ENCODE measurements at regions not wholly inside any gene's neighbourhood (a gene's known extent, or its start where the extent isn't known, plus 50 kb on each side); places are given as distances from the start of the nearest gene placed in this dataset.

- Mint-ChIP-seq H3K36me3 (ENCODE audit: insufficient read depth) (no peaks in the 10 kb centered on the region), H3K4me3 (no peak overlapping the region)
- no peak for DNase-seq (ENCODE audit: low spot score in 2 of 2)
Observed at GRCh38 chr9:105854026-105854782, 159.9 kb downstream of the TMEM38B start.

GRCh38 chr9:105854783-105855724 lies 160.7 kb downstream of the TMEM38B start:
- peaks cover 20% of the 10 kb centered on the region for H3K9me3 Mint-ChIP-seq
- ATAC-seq (replicated peaks; ENCODE audit: extremely low read depth, poor library complexity, severe bottlenecking) = no peak
- no peak overlapping the region for H3K27ac Mint-ChIP-seq (ENCODE audit: low read depth)
- H3K36me3 Mint-ChIP-seq (ENCODE audit: insufficient read depth) = no peaks in the 10 kb centered on the region
- H3K4me3 Mint-ChIP-seq = no peak overlapping the region
- H3K4me1 Mint-ChIP-seq = peaks cover 12% of the 10 kb centered on the region
- DNase-seq (ENCODE audit: low spot score in 2 of 2) = no peak
- H3K27me3 Mint-ChIP-seq = peaks cover 27% of the 10 kb centered on the region

More at GRCh38 chr9:105854026-105854782, 159.9 kb downstream of the TMEM38B start:
- peaks cover 19% of the 10 kb centered on the region for H3K27me3 Mint-ChIP-seq
- H3K4me1 Mint-ChIP-seq = peaks cover 5% of the 10 kb centered on the region
- peaks cover 12% of the 10 kb centered on the region for H3K9me3 Mint-ChIP-seq
- no peak for ATAC-seq (replicated peaks; ENCODE audit: extremely low read depth, poor library complexity, severe bottlenecking)
- H3K27ac Mint-ChIP-seq (ENCODE audit: low read depth) = no peak overlapping the region

- peaks cover 29% of the 10 kb centered on the region for H3K27me3 Mint-ChIP-seq
- peaks cover 12% of the 10 kb centered on the region for H3K4me1 Mint-ChIP-seq
- no peak overlapping the region for H3K27ac Mint-ChIP-seq (ENCODE audit: low read depth)
- peaks cover under 1% of the 10 kb centered on the region for H3K36me3 Mint-ChIP-seq (ENCODE audit: insufficient read depth)
- DNase-seq (ENCODE audit: low spot score in 2 of 2) (no peak), ATAC-seq (replicated peaks; ENCODE audit: extremely low read depth, poor library complexity, severe bottlenecking) (no peak)
- H3K4me3 Mint-ChIP-seq = no peak overlapping the region
- peaks cover 20% of the 10 kb centered on the region for H3K9me3 Mint-ChIP-seq
Observed at GRCh38 chr9:105855987-105856386, 161.6 kb downstream of the TMEM38B start.

GRCh38 chr9:105858006-105858690 lies 163.8 kb downstream of the TMEM38B start:
- H3K4me1 Mint-ChIP-seq = peaks cover 12% of the 10 kb centered on the region
- DNase-seq (ENCODE audit: low spot score in 2 of 2) = no peak
- no peak overlapping the region for H3K4me3 Mint-ChIP-seq
- peaks cover 29% of the 10 kb centered on the region for H3K27me3 Mint-ChIP-seq
- no peak overlapping the region for H3K27ac Mint-ChIP-seq (ENCODE audit: low read depth)
- peaks cover 20% of the 10 kb centered on the region for H3K9me3 Mint-ChIP-seq
- peaks cover 2% of the 10 kb centered on the region for H3K36me3 Mint-ChIP-seq (ENCODE audit: insufficient read depth)
- ATAC-seq (replicated peaks; ENCODE audit: extremely low read depth, poor library complexity, severe bottlenecking) = no peak

GRCh38 chr9:105858877-105859276 lies 164.5 kb downstream of the TMEM38B start:
- Mint-ChIP-seq H3K9me3 (peaks cover 20% of the 10 kb centered on the region), H3K36me3 (ENCODE audit: insufficient read depth) (peaks cover 2% of the 10 kb centered on the region), H3K27ac (ENCODE audit: low read depth) (peak overlapping the region; percentile 78), H3K4me1 (peaks cover 12% of the 10 kb centered on the region), H3K4me3 (no peak overlapping the region), H3K27me3 (peaks cover 29% of the 10 kb centered on the region)
- ATAC-seq (replicated peaks; ENCODE audit: extremely low read depth, poor library complexity, severe bottlenecking) (no peak), DNase-seq (ENCODE audit: low spot score in 2 of 2) (no peak)

- ATAC-seq (replicated peaks; ENCODE audit: extremely low read depth, poor library complexity, severe bottlenecking) = no peak
Observed at GRCh38 chr9:105859428-105860091, 165.2 kb downstream of the TMEM38B start.

GRCh38 chr9:105860516-105860915 lies 166.2 kb downstream of the TMEM38B start:
- Mint-ChIP-seq H3K27me3 (peaks cover 29% of the 10 kb centered on the region), H3K36me3 (ENCODE audit: insufficient read depth) (peaks cover 2% of the 10 kb centered on the region), H3K4me1 (peaks cover 12% of the 10 kb centered on the region), H3K27ac (ENCODE audit: low read depth) (no peak overlapping the region), H3K9me3 (peaks cover 20% of the 10 kb centered on the region), H3K4me3 (no peak overlapping the region)
- no peak for ATAC-seq (replicated peaks; ENCODE audit: extremely low read depth, poor library complexity, severe bottlenecking)
- DNase-seq (ENCODE audit: low spot score in 2 of 2) = no peak

More at GRCh38 chr9:105859428-105860091, 165.2 kb downstream of the TMEM38B start:
- H3K36me3 Mint-ChIP-seq (ENCODE audit: insufficient read depth) = peaks cover 2% of the 10 kb centered on the region
- DNase-seq (ENCODE audit: low spot score in 2 of 2) = no peak
- peaks cover 29% of the 10 kb centered on the region for H3K27me3 Mint-ChIP-seq
- peaks cover 20% of the 10 kb centered on the region for H3K9me3 Mint-ChIP-seq
- H3K27ac Mint-ChIP-seq (ENCODE audit: low read depth) = peak overlapping the region; percentile 78
- peaks cover 12% of the 10 kb centered on the region for H3K4me1 Mint-ChIP-seq
- no peak overlapping the region for H3K4me3 Mint-ChIP-seq

GRCh38 chr9:105861972-105862371 lies 167.6 kb downstream of the TMEM38B start:
- H3K4me3 Mint-ChIP-seq = no peak overlapping the region
- peaks cover 12% of the 10 kb centered on the region for H3K4me1 Mint-ChIP-seq
- DNase-seq (ENCODE audit: low spot score in 2 of 2) = no peak
- peaks cover 16% of the 10 kb centered on the region for H3K9me3 Mint-ChIP-seq
- peaks cover 23% of the 10 kb centered on the region for H3K27me3 Mint-ChIP-seq
- no peak overlapping the region for H3K27ac Mint-ChIP-seq (ENCODE audit: low read depth)
- ATAC-seq (replicated peaks; ENCODE audit: extremely low read depth, poor library complexity, severe bottlenecking) = no peak
- H3K36me3 Mint-ChIP-seq (ENCODE audit: insufficient read depth) = peaks cover 2% of the 10 kb centered on the region

GRCh38 chr9:105864248-105864898 lies 170.0 kb downstream of the TMEM38B start:
- ATAC-seq (replicated peaks; ENCODE audit: extremely low read depth, poor library complexity, severe bottlenecking) (no peak), DNase-seq (ENCODE audit: low spot score in 2 of 2) (no peak)
- no peak overlapping the region for H3K27ac Mint-ChIP-seq (ENCODE audit: low read depth)

GRCh38 chr9:105865285-105865684 lies 170.9 kb downstream of the TMEM38B start:
- Mint-ChIP-seq H3K4me3 (no peak overlapping the region), H3K4me1 (no peaks in the 10 kb centered on the region), H3K36me3 (ENCODE audit: insufficient read depth) (peaks cover 2% of the 10 kb centered on the region), H3K27ac (ENCODE audit: low read depth) (no peak overlapping the region), H3K27me3 (no peaks in the 10 kb centered on the region), H3K9me3 (no peaks in the 10 kb centered on the region)
- ATAC-seq (replicated peaks; ENCODE audit: extremely low read depth, poor library complexity, severe bottlenecking) (no peak), DNase-seq (ENCODE audit: low spot score in 2 of 2) (no peak)

More at GRCh38 chr9:105864248-105864898, 170.0 kb downstream of the TMEM38B start:
- H3K36me3 Mint-ChIP-seq (ENCODE audit: insufficient read depth) = peaks cover 2% of the 10 kb centered on the region
- peaks cover 9% of the 10 kb centered on the region for H3K27me3 Mint-ChIP-seq
- peaks cover 5% of the 10 kb centered on the region for H3K9me3 Mint-ChIP-seq
- peaks cover 5% of the 10 kb centered on the region for H3K4me1 Mint-ChIP-seq
- H3K4me3 Mint-ChIP-seq = no peak overlapping the region

GRCh38 chr9:105871540-105871939 lies 177.2 kb downstream of the TMEM38B start:
- Mint-ChIP-seq H3K27ac (ENCODE audit: low read depth) (no peak overlapping the region), H3K9me3 (no peaks in the 10 kb centered on the region), H3K4me3 (no peak overlapping the region), H3K36me3 (ENCODE audit: insufficient read depth) (no peaks in the 10 kb centered on the region), H3K4me1 (no peaks in the 10 kb centered on the region), H3K27me3 (peaks cover 17% of the 10 kb centered on the region)
- ATAC-seq (replicated peaks; ENCODE audit: extremely low read depth, poor library complexity, severe bottlenecking) = no peak
- DNase-seq (ENCODE audit: low spot score in 2 of 2) = no peak
